IMR-90 (cell line): ENCODE measurements at regions not wholly inside any gene's neighbourhood (a gene's known extent, or its start where the extent isn't known, plus 50 kb on each side); places are given as distances from the start of the nearest gene placed in this dataset.

ENCODE experiments used
- ATAC-seq: fragments of 200-7000 bp; cut with Tn5 transposase; 2 replicates; pipeline ENCODE4 v1.9.1; 2020; ENCODE audit warnings: low read depth, mild to moderate bottlenecking, moderate library complexity
- BruUV-seq: library from RNA; stranded (reverse); fragments of 400-500 nt; replicated peaks from 2 replicates; lab custom pipeline; 2021; lab: Mats Ljungman, UMichigan
- CTCF ChIA-PET: fragments of 300-600 bp; formaldehyde crosslinking; extraction: SDS; loops from one replicate; lab custom pipeline; 2021; ENCODE audit warnings: antibody characterized with exemption; lab: Yijun Ruan, JAX
- POLR2A ChIA-PET: fragments of 300-600 bp; sonication (Branson Sonifier 250); formaldehyde crosslinking; loops from one replicate; lab custom pipeline; 2022; ENCODE audit warnings: antibody characterized with exemption; ENCODE audit not compliant: unreplicated experiment; lab: Charles Lee
- DNase-seq: peaks from one replicate; pipeline ENCODE4 v3.0.0; 2013
- H2AFZ ChIP-seq: replicated peaks from 2 replicates; pipeline ENCODE3; 2013; ENCODE audit warnings: low read length, mild to moderate bottlenecking; ENCODE audit not compliant: poor library complexity
- H2AK5ac ChIP-seq: 2 replicates; pipeline ENCODE4 v1.6.1; 2013; ENCODE audit warnings: low read depth, low read length, inconsistent platforms
- H2AK9ac ChIP-seq: replicated peaks from 2 replicates; pipeline ENCODE3; 2013; ENCODE audit warnings: mild to moderate bottlenecking, low read depth, low read length, moderate library complexity; ENCODE audit not compliant: poor library complexity
- H2BK120ac ChIP-seq: 2 replicates; pipeline ENCODE4 v1.6.1; 2013; ENCODE audit warnings: low read depth, low read length, inconsistent platforms
- H2BK15ac ChIP-seq: 3 replicates; pipeline ENCODE4 v1.6.1; 2013; ENCODE audit warnings: low read depth, low read length, inconsistent platforms
- H2BK20ac ChIP-seq: 2 replicates; pipeline ENCODE4 v1.6.1; 2013; ENCODE audit warnings: low read depth, mild to moderate bottlenecking, inconsistent platforms, low read length, moderate library complexity
- H2BK5ac ChIP-seq: 2 replicates; pipeline ENCODE4 v1.6.1; 2013; ENCODE audit warnings: mild to moderate bottlenecking, low read depth, low read length, inconsistent platforms; ENCODE audit not compliant: poor library complexity, severe bottlenecking
- H3K14ac ChIP-seq: replicated peaks from 2 replicates; pipeline ENCODE4 v1.6.1; 2013; ENCODE audit warnings: low read depth, low read length, inconsistent platforms
- H3K18ac ChIP-seq: 2 replicates; pipeline ENCODE4 v1.6.1; 2013; ENCODE audit warnings: low read depth, low read length, control low read depth
- H3K23ac ChIP-seq: 2 replicates; pipeline ENCODE4 v1.6.1; 2013; ENCODE audit warnings: low read depth, low read length, inconsistent platforms
- H3K27ac ChIP-seq: 2 replicates; pipeline ENCODE4 v1.5.1; 2013; ENCODE audit warnings: mild to moderate bottlenecking, control low read depth, low read length; ENCODE audit not compliant: insufficient read depth
- H3K27me3 ChIP-seq: 2 replicates; pipeline ENCODE4 v1.6.1; 2013; ENCODE audit warnings: low read length; ENCODE audit not compliant: control insufficient read depth, insufficient read depth
- H3K36me3 ChIP-seq: 2 replicates; pipeline ENCODE4 v1.6.1; 2013; ENCODE audit warnings: low read length, mixed read lengths; ENCODE audit not compliant: control insufficient read depth, insufficient read depth
- H3K4ac ChIP-seq: 2 replicates; pipeline ENCODE4 v1.6.1; 2013; ENCODE audit warnings: low read depth, low read length, inconsistent platforms
- H3K4me1 ChIP-seq: 2 replicates; pipeline ENCODE4 v1.6.1; 2013; ENCODE audit warnings: low read length, mixed read lengths; ENCODE audit not compliant: control insufficient read depth, insufficient read depth
- H3K4me2 ChIP-seq: 2 replicates; pipeline ENCODE4 v1.6.1; 2013; ENCODE audit warnings: low read depth, mild to moderate bottlenecking, control low read depth, low read length, moderate library complexity
- H3K4me3 ChIP-seq: 2 replicates; pipeline ENCODE4 v1.5.1; 2013; ENCODE audit warnings: low read depth, mild to moderate bottlenecking, control low read depth, low read length, moderate library complexity; ENCODE audit not compliant: insufficient read depth
- H3K56ac ChIP-seq: 2 replicates; pipeline ENCODE4 v1.6.1; 2013; ENCODE audit warnings: low read length, inconsistent platforms; ENCODE audit not compliant: insufficient read depth; ENCODE audit errors: extremely low read depth
- H3K79me1 ChIP-seq, 2 experiments: 2 replicates each; pipeline ENCODE4 v1.6.1; 2013; ENCODE audit warnings: low read length in 2 of 2, inconsistent platforms in 1 of 2, low read depth in 1 of 2
- H3K9ac ChIP-seq: 2 replicates; pipeline ENCODE4 v1.6.1; 2013; ENCODE audit warnings: low read depth, low read length, control low read depth
- H3K9me1 ChIP-seq: 2 replicates; pipeline ENCODE4 v1.6.1; 2013; ENCODE audit warnings: low read length, inconsistent platforms; ENCODE audit not compliant: insufficient read depth
- H3K9me3 ChIP-seq: 2 replicates; pipeline ENCODE4 v1.6.1; 2013; ENCODE audit warnings: low read length; ENCODE audit not compliant: control insufficient read depth, insufficient read depth
- H4K20me1 ChIP-seq: 2 replicates; pipeline ENCODE4 v1.6.1; 2013; ENCODE audit warnings: low read length, inconsistent platforms; ENCODE audit not compliant: insufficient read depth
- H4K5ac ChIP-seq: 2 replicates; pipeline ENCODE4 v1.6.1; 2013; ENCODE audit warnings: mild to moderate bottlenecking, low read depth, low read length, control low read depth
- H4K8ac ChIP-seq, 2 experiments: 2 replicates each; pipeline ENCODE4 v1.6.1; 2013; ENCODE audit warnings: low read depth in 2 of 2, low read length in 2 of 2, control low read depth in 1 of 2, inconsistent platforms in 1 of 2
- H4K91ac ChIP-seq: 2 replicates; pipeline ENCODE4 v1.6.1; 2013; ENCODE audit warnings: low read depth, low read length, inconsistent platforms; ENCODE audit not compliant: insufficient read depth
- MAFK ChIP-seq: IDR thresholded peaks from 2 replicates; pipeline ENCODE4 v1.6.1; 2012; ENCODE audit warnings: low read depth, low read length, improper control_type of control experiment
- dilution Hi-C: fragments of 300-500 bp; cut with HindIII; formaldehyde crosslinking; loops from one replicate; pipeline ENCODE4 v1.14.3; 2018; ENCODE audit warnings: low sequenced_read_pairs; ENCODE audit not compliant: unreplicated experiment
- in situ Hi-C: fragments of 300-500 bp; cut with MboI; formaldehyde crosslinking; loops from 3 replicates; pipeline ENCODE4 v1.14.3; 2019; ENCODE audit warnings: low sequenced_read_pairs, inconsistent platforms, mixed read lengths
- intact Hi-C: fragments of 100-400 bp; cut with micrococcal nuclease; formaldehyde crosslinking; loops from 2 replicates; pipeline ENCODE4 v1.10.0; 2022
- TF ChIP-seq, protein P1 (sequence below): fragments of 150-350 bp; IDR thresholded peaks from 2 replicates; pipeline ENCODE4 v1.6.1; 2017; ENCODE audit warnings: mild to moderate bottlenecking, antibody characterized with exemption, low read length, low read depth

DNA sequence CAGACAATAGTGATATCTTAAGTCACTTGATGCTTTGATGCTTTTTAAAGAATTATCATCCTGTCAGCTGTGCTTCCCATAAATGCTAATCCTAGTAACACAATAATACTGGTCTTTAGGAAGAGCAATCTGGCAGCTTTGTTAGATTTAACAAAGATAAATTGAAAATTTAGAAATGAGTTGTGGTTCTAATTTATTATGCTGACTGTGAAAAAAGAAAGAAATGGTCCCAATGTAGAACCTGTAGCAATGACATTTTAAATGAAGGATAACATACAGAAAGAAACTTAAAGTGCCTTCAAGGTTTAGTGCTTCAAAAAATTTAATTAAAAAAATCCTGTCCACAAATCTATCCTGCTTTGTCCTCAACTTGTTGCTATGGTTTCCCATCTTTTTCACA is 81.6 kb upstream of the HGF start:
- no peaks in the 10 kb centered on the region for H3K9me3 ChIP-seq
- POLR2A ChIA-PET, result no interaction called here
- no peak overlapping the region for H2BK120ac ChIP-seq
- H3K14ac ChIP-seq, result no peak overlapping the region
- no peak overlapping the region for H3K23ac ChIP-seq
- no peak overlapping the region for H4K8ac ChIP-seq
- DNase-seq (no peak), ATAC-seq (no peak)
- no peak overlapping the region for H3K4ac ChIP-seq
- H3K18ac ChIP-seq, result no peak overlapping the region
- H3K56ac ChIP-seq, result no peak overlapping the region
- H3K9ac ChIP-seq, result no peak overlapping the region
- no peaks in the 10 kb centered on the region for H3K79me1 ChIP-seq
- H2AK9ac ChIP-seq, result no peak overlapping the region
- no peak overlapping the region for H2AFZ ChIP-seq
- BruUV-seq, result no TSS peak
- H3K27ac ChIP-seq, result no peak overlapping the region
- H3K27me3 ChIP-seq, result no peaks in the 10 kb centered on the region
- H2BK15ac ChIP-seq, result no peak overlapping the region
- no peaks in the 10 kb centered on the region for H4K20me1 ChIP-seq
- TF ChIP-seq MAFK, result peak; percentile 54
- TF ChIP-seq, protein P1, sequence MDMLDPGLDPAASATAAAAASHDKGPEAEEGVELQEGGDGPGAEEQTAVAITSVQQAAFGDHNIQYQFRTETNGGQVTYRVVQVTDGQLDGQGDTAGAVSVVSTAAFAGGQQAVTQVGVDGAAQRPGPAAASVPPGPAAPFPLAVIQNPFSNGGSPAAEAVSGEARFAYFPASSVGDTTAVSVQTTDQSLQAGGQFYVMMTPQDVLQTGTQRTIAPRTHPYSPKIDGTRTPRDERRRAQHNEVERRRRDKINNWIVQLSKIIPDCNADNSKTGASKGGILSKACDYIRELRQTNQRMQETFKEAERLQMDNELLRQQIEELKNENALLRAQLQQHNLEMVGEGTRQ, result no peak
- H4K5ac ChIP-seq, result no peak overlapping the region
- H3K4me2 ChIP-seq, result no peak overlapping the region
- no peaks in the 10 kb centered on the region; the same call in 1 of the 2 replicates for H3K4me1 ChIP-seq
- CTCF ChIA-PET, result no interaction called here
- H3K9me1 ChIP-seq, result no peaks in the 10 kb centered on the region
- no peak overlapping the region for H4K91ac ChIP-seq
- H2BK5ac ChIP-seq, result no peak overlapping the region
- no peak overlapping the region for H2AK5ac ChIP-seq
- H3K4me3 ChIP-seq, result no peak overlapping the region
- intact Hi-C loops (no loop called here), in situ Hi-C loops (no loop called here), dilution Hi-C loops (no loop called here)
- H3K36me3 ChIP-seq, result no peaks in the 10 kb centered on the region
- H2BK20ac ChIP-seq, result no peak overlapping the region
